ENCODE measurements at regions not wholly inside any gene's neighbourhood (a gene's known extent, or its start where the extent isn't known, plus 50 kb on each side); places are given as distances from the start of the nearest gene placed in this dataset.

- TF ChIP-seq CTCF (IDR thresholded peaks at IDR 0.05; ENCODE audit: insufficient read depth, low read depth, low read length) (no peak), EZH2 (IDR thresholded peaks at IDR 0.05; ENCODE audit: insufficient read depth, low read length) (no peak)
These were observed 74.8 kb upstream of the SPTBN1 start for GRCh38 chr2:54381293-54381692.

All from astrocyte (in vitro differentiated cells and primary cell).